RWPE2 (cell line): ENCODE measurements at regions not wholly inside any gene's neighbourhood (a gene's known extent, or its start where the extent isn't known, plus 50 kb on each side); places are given as distances from the start of the nearest gene placed in this dataset.
A peak's percentile ranks its signal among the peaks of the same experiment; 100 is the strongest.

ENCODE experiments used
- ATAC-seq: fragments of 200-7000 bp; cut with Tn5 transposase; 3 replicates; pipeline ENCODE4 v1.9.1; 2021; ENCODE audit warnings: low read depth
- DNase-seq: peaks from one replicate; pipeline ENCODE4 v3.0.0-alpha.2; 2020; ENCODE audit warnings: low spot score
- H3K27ac ChIP-seq: fragments of 450-650 bp; 2 replicates; pipeline ENCODE4 v1.5.1; 2017; ENCODE audit warnings: mild to moderate bottlenecking; ENCODE audit not compliant: poor library complexity, severe bottlenecking
- H3K27me3 ChIP-seq: fragments of 250-450 bp; sonication (Bioruptor Pico); 2 replicates; pipeline ENCODE4 v1.5.1; 2021; ENCODE audit warnings: mild to moderate bottlenecking, moderate library complexity; ENCODE audit not compliant: insufficient read depth, poor library complexity, severe bottlenecking
- H3K36me3 ChIP-seq: fragments of 250-450 bp; sonication (Bioruptor Pico); 2 replicates; pipeline ENCODE4 v1.5.1; 2020; ENCODE audit warnings: low read depth, mild to moderate bottlenecking, moderate library complexity
- H3K4me1 ChIP-seq: fragments of 250-450 bp; sonication (Bioruptor Pico); 2 replicates; pipeline ENCODE4 v1.5.1; 2021; ENCODE audit warnings: mild to moderate bottlenecking, moderate library complexity; ENCODE audit not compliant: insufficient read depth, poor library complexity, severe bottlenecking
- H3K4me3 ChIP-seq: fragments of 250-450 bp; sonication (Bioruptor Pico); 2 replicates; pipeline ENCODE4 v1.5.1; 2021; ENCODE audit warnings: mild to moderate bottlenecking, moderate library complexity; ENCODE audit not compliant: severe bottlenecking
- H3K9me3 ChIP-seq: fragments of 250-450 bp; sonication (Bioruptor Pico); 2 replicates; pipeline ENCODE4 v1.5.1; 2021; ENCODE audit warnings: mild to moderate bottlenecking, moderate library complexity; ENCODE audit not compliant: severe bottlenecking
- CTCF ChIP-seq: fragments of 450-650 bp; IDR thresholded peaks from one replicate; pipeline ENCODE4 v1.5.1; 2017; ENCODE audit warnings: mild to moderate bottlenecking, moderate library complexity; ENCODE audit not compliant: poor library complexity, severe bottlenecking

GRCh38 chr6:169972101-169972651, 220.8 kb downstream of the ERMARD start:
- Histone ChIP-seq H3K9me3 (no peaks in the 10 kb centered on the region), H3K27ac (no peak overlapping the region), H3K36me3 (no peaks in the 10 kb centered on the region), H3K4me1 (peaks cover 12% of the 10 kb centered on the region), H3K4me3 (no peak overlapping the region), H3K27me3 (no peaks in the 10 kb centered on the region)
- ATAC-seq, result no peak
- no peak for TF ChIP-seq CTCF
- DNase-seq, result peak; percentile 29

GRCh38 chr6:169971081-169971861, 219.8 kb downstream of the ERMARD start:
- no peak overlapping the region for H3K4me3 ChIP-seq
- H3K4me1 ChIP-seq, result peaks cover 3% of the 10 kb centered on the region
- no peaks in the 10 kb centered on the region for H3K36me3 ChIP-seq
- DNase-seq, result peak; percentile 52
- H3K27me3 ChIP-seq, result no peaks in the 10 kb centered on the region
- ATAC-seq, result no peak
- no peaks in the 10 kb centered on the region for H3K9me3 ChIP-seq
- H3K27ac ChIP-seq, result no peak overlapping the region
- no peak for TF ChIP-seq CTCF

- no peaks in the 10 kb centered on the region for H3K27me3 ChIP-seq
- TF ChIP-seq CTCF, result no peak
- DNase-seq (peak; percentile 53), ATAC-seq (no peak)
- H3K27ac ChIP-seq, result no peak overlapping the region
- H3K36me3 ChIP-seq, result no peaks in the 10 kb centered on the region
- no peaks in the 10 kb centered on the region for H3K4me1 ChIP-seq
- no peak overlapping the region for H3K4me3 ChIP-seq
- no peaks in the 10 kb centered on the region for H3K9me3 ChIP-seq
These were observed 219.0 kb downstream of the ERMARD start for GRCh38 chr6:169970306-169970988.

GRCh38 chr6:169969372-169970099, 218.1 kb downstream of the ERMARD start:
- Histone ChIP-seq H3K27ac (no peak overlapping the region), H3K36me3 (no peaks in the 10 kb centered on the region), H3K27me3 (no peaks in the 10 kb centered on the region), H3K9me3 (no peaks in the 10 kb centered on the region), H3K4me1 (no peaks in the 10 kb centered on the region), H3K4me3 (no peak overlapping the region)
- DNase-seq (peak; percentile 29), ATAC-seq (no peak)
- TF ChIP-seq CTCF, result no peak
